ENCODE measurements at regions not wholly inside any gene's neighbourhood (a gene's known extent, or its start where the extent isn't known, plus 50 kb on each side); places are given as distances from the start of the nearest gene placed in this dataset.
A peak's percentile ranks its signal among the peaks of the same experiment; 100 is the strongest.

- DNase-seq (ENCODE audit: extremely low read depth in 1 of 2, low read depth in 1 of 2), result no peak
Measured at GRCh38 chr7:25926451-25926850, 225.5 kb upstream of the NFE2L3 start.

GRCh38 chr7:25926891-25927625 is 224.9 kb upstream of the NFE2L3 start:
- DNase-seq (ENCODE audit: extremely low read depth in 1 of 2, low read depth in 1 of 2), result no peak

GRCh38 chr7:25927626-25927978 is 224.4 kb upstream of the NFE2L3 start:
- DNase-seq (ENCODE audit: extremely low read depth in 1 of 2, low read depth in 1 of 2), result no peak

GRCh38 chr7:25928549-25929330 is 223.3 kb upstream of the NFE2L3 start:
- no peak for DNase-seq (ENCODE audit: extremely low read depth in 1 of 2, low read depth in 1 of 2)

GRCh38 chr7:25929448-25929847 is 222.6 kb upstream of the NFE2L3 start:
- DNase-seq (ENCODE audit: extremely low read depth in 1 of 2, low read depth in 1 of 2), result no peak

- DNase-seq (ENCODE audit: extremely low read depth in 1 of 2, low read depth in 1 of 2), result no peak
Measured at GRCh38 chr7:25930492-25931048, 221.4 kb upstream of the NFE2L3 start.

GRCh38 chr7:25931156-25931555 is 220.8 kb upstream of the NFE2L3 start:
- DNase-seq (ENCODE audit: extremely low read depth in 1 of 2, low read depth in 1 of 2), result no peak

- no peak for DNase-seq (ENCODE audit: extremely low read depth in 1 of 2, low read depth in 1 of 2)
Measured at GRCh38 chr7:25933921-25934320, 218.1 kb upstream of the NFE2L3 start.

GRCh38 chr7:25940086-25940906 is 211.7 kb upstream of the NFE2L3 start:
- no peak for DNase-seq (ENCODE audit: extremely low read depth in 1 of 2, low read depth in 1 of 2)

GRCh38 chr7:25944777-25945515 is 207.1 kb upstream of the NFE2L3 start:
- no peak for DNase-seq (ENCODE audit: extremely low read depth in 1 of 2, low read depth in 1 of 2)

- no peak for DNase-seq (ENCODE audit: extremely low read depth in 1 of 2, low read depth in 1 of 2)
Measured at GRCh38 chr7:25945608-25946007, 206.4 kb upstream of the NFE2L3 start.

- DNase-seq (ENCODE audit: extremely low read depth in 1 of 2, low read depth in 1 of 2), result no peak
Measured at GRCh38 chr7:25946181-25946580, 205.8 kb upstream of the NFE2L3 start.

GRCh38 chr7:25947669-25948516 is 204.1 kb upstream of the NFE2L3 start:
- DNase-seq (ENCODE audit: extremely low read depth in 1 of 2, low read depth in 1 of 2), result no peak

GRCh38 chr7:25949736-25950487 is 202.1 kb upstream of the NFE2L3 start:
- no peak for DNase-seq (ENCODE audit: extremely low read depth in 1 of 2, low read depth in 1 of 2)

- peak; percentile 66 to 73 for DNase-seq (ENCODE audit: extremely low read depth in 1 of 2, low read depth in 1 of 2)
Measured at GRCh38 chr7:25950488-25951413, 201.2 kb upstream of the NFE2L3 start.

GRCh38 chr7:25951414-25952260 is 200.4 kb upstream of the NFE2L3 start:
- no peak for DNase-seq (ENCODE audit: extremely low read depth in 1 of 2, low read depth in 1 of 2)
